ENCODE measurements at regions not wholly inside any gene's neighbourhood (a gene's known extent, or its start where the extent isn't known, plus 50 kb on each side); places are given as distances from the start of the nearest gene placed in this dataset.
A peak's percentile ranks its signal among the peaks of the same experiment; 100 is the strongest.

- Histone ChIP-seq H3K36me3 (replicated peaks) (no peaks in the 10 kb centered on the region), H3K27ac (no peak overlapping the region), H3K4me3 (ENCODE audit: low read depth, low read length) (no peak overlapping the region), H3K27me3 (replicated peaks) (no peaks in the 10 kb centered on the region)
- no peak for DNase-seq
- in situ Hi-C loops (cut with HindIII; ENCODE audit: low pct_ligation_motif_present, low sequenced_read_pairs): no loop called here
- TF ChIP-seq CTCF (IDR thresholded peaks at IDR 0.05; ENCODE audit: low read depth, low read length, missing control alignments): no peak
Measured at GRCh38 chr9:73853549-73853948, 643.6 kb upstream of the RORB start.

GRCh38 chr9:73855206-73855605 lies 641.9 kb upstream of the RORB start:
- Histone ChIP-seq H3K4me3 (ENCODE audit: low read depth, low read length) (no peak overlapping the region), H3K27ac (no peak overlapping the region), H3K36me3 (replicated peaks) (no peaks in the 10 kb centered on the region), H3K27me3 (replicated peaks) (no peaks in the 10 kb centered on the region)
- DNase-seq: no peak
- TF ChIP-seq CTCF (IDR thresholded peaks at IDR 0.05; ENCODE audit: low read depth, low read length, missing control alignments): no peak
- in situ Hi-C loops (cut with HindIII; ENCODE audit: low pct_ligation_motif_present, low sequenced_read_pairs): no loop called here

GRCh38 chr9:73863924-73864323 lies 633.2 kb upstream of the RORB start:
- Histone ChIP-seq H3K4me3 (ENCODE audit: low read depth, low read length) (no peak overlapping the region), H3K27me3 (replicated peaks) (no peaks in the 10 kb centered on the region), H3K27ac (no peak overlapping the region), H3K36me3 (replicated peaks) (no peaks in the 10 kb centered on the region)
- no peak for DNase-seq
- no peak for TF ChIP-seq CTCF (IDR thresholded peaks at IDR 0.05; ENCODE audit: low read depth, low read length, missing control alignments)
- in situ Hi-C loops (cut with HindIII; ENCODE audit: low pct_ligation_motif_present, low sequenced_read_pairs): no loop called here

GRCh38 chr9:73866451-73866850 lies 630.7 kb upstream of the RORB start:
- no peak overlapping the region for H3K27ac ChIP-seq
- TF ChIP-seq CTCF (IDR thresholded peaks at IDR 0.05; ENCODE audit: low read depth, low read length, missing control alignments): no peak

GRCh38 chr9:73869264-73869663 lies 627.9 kb upstream of the RORB start:
- H3K27ac ChIP-seq: no peak overlapping the region
- H3K27me3 ChIP-seq (replicated peaks): no peaks in the 10 kb centered on the region
- no peak for TF ChIP-seq CTCF (IDR thresholded peaks at IDR 0.05; ENCODE audit: low read depth, low read length, missing control alignments)
- H3K36me3 ChIP-seq (replicated peaks): no peaks in the 10 kb centered on the region
- H3K4me3 ChIP-seq (ENCODE audit: low read depth, low read length): no peak overlapping the region
- DNase-seq: peak; percentile 53
- in situ Hi-C loops (cut with HindIII; ENCODE audit: low pct_ligation_motif_present, low sequenced_read_pairs): no loop called here

More at GRCh38 chr9:73866451-73866850, 630.7 kb upstream of the RORB start:
- in situ Hi-C loops (cut with HindIII; ENCODE audit: low pct_ligation_motif_present, low sequenced_read_pairs): no loop called here
- Histone ChIP-seq H3K27me3 (replicated peaks) (no peaks in the 10 kb centered on the region), H3K36me3 (replicated peaks) (no peaks in the 10 kb centered on the region), H3K4me3 (ENCODE audit: low read depth, low read length) (no peak overlapping the region)
- no peak for DNase-seq

GRCh38 chr9:73871636-73872035 lies 625.5 kb upstream of the RORB start:
- TF ChIP-seq CTCF (IDR thresholded peaks at IDR 0.05; ENCODE audit: low read depth, low read length, missing control alignments): no peak
- in situ Hi-C loops (cut with HindIII; ENCODE audit: low pct_ligation_motif_present, low sequenced_read_pairs): no loop called here
- no peak for DNase-seq

More at GRCh38 chr9:73871636-73872035, 625.5 kb upstream of the RORB start:
- Histone ChIP-seq H3K36me3 (replicated peaks) (no peaks in the 10 kb centered on the region), H3K27me3 (replicated peaks) (no peaks in the 10 kb centered on the region), H3K27ac (no peak overlapping the region), H3K4me3 (ENCODE audit: low read depth, low read length) (no peak overlapping the region)

Measured in brain microvascular endothelial cell (primary cell).